ENCODE measurements at regions not wholly inside any gene's neighbourhood (a gene's known extent, or its start where the extent isn't known, plus 50 kb on each side); places are given as distances from the start of the nearest gene placed in this dataset.

- TF ChIP-seq POLR2AphosphoS5 (IDR thresholded peaks at IDR 0.05; ENCODE audit: low read depth) (no peak), GABPA (IDR thresholded peaks at IDR 0.05; ENCODE audit: low read depth) (no peak), REST (IDR thresholded peaks at IDR 0.05; ENCODE audit: insufficient replicate concordance, low read depth) (no peak), CTCF (IDR thresholded peaks at IDR 0.05; ENCODE audit: insufficient read depth, low read length) (no peak), SPI1 (IDR thresholded peaks at IDR 0.05; ENCODE audit: borderline replicate concordance, low read depth) (no peak)
- Histone ChIP-seq H3K27ac (replicated peaks) (no peak overlapping the region), H3K27me3 (ENCODE audit: insufficient read depth, poor library complexity, severe bottlenecking) (no peaks in the 10 kb centered on the region), H3K4me3 (replicated peaks; ENCODE audit: insufficient read depth, low read length) (no peak overlapping the region)
- no peak for DNase-seq (ENCODE audit: low read depth in 1 of 2, low spot score in 1 of 2)
Observed at GRCh38 chr9:14478175-14479162, 164.5 kb upstream of the NFIB start.

- no peak for DNase-seq (ENCODE audit: low read depth in 1 of 2, low spot score in 1 of 2)
- Histone ChIP-seq H3K27me3 (ENCODE audit: insufficient read depth, poor library complexity, severe bottlenecking) (no peaks in the 10 kb centered on the region), H3K4me3 (replicated peaks; ENCODE audit: insufficient read depth, low read length) (no peak overlapping the region), H3K27ac (replicated peaks) (no peak overlapping the region)
- TF ChIP-seq REST (IDR thresholded peaks at IDR 0.05; ENCODE audit: insufficient replicate concordance, low read depth), result no peak
Observed at GRCh38 chr9:14471041-14471440, 157.1 kb upstream of the NFIB start.

- Histone ChIP-seq H3K27me3 (ENCODE audit: insufficient read depth, poor library complexity, severe bottlenecking) (no peaks in the 10 kb centered on the region), H3K4me3 (replicated peaks; ENCODE audit: insufficient read depth, low read length) (no peak overlapping the region), H3K27ac (replicated peaks) (no peak overlapping the region)
- DNase-seq (ENCODE audit: low read depth in 1 of 2, low spot score in 1 of 2), result no peak
- TF ChIP-seq POLR2AphosphoS5 (IDR thresholded peaks at IDR 0.05; ENCODE audit: low read depth), result no peak
- TF ChIP-seq CTCF (IDR thresholded peaks at IDR 0.05; ENCODE audit: insufficient read depth, low read length), result no peak
- TF ChIP-seq GABPA (IDR thresholded peaks at IDR 0.05; ENCODE audit: low read depth), result no peak
- TF ChIP-seq SPI1 (IDR thresholded peaks at IDR 0.05; ENCODE audit: borderline replicate concordance, low read depth), result no peak
- TF ChIP-seq REST (IDR thresholded peaks at IDR 0.05; ENCODE audit: insufficient replicate concordance, low read depth), result no peak
Observed at GRCh38 chr9:14467675-14468374, 153.9 kb upstream of the NFIB start.

All from HL-60 (cell line).